ENCODE measurements at regions not wholly inside any gene's neighbourhood (a gene's known extent, or its start where the extent isn't known, plus 50 kb on each side); places are given as distances from the start of the nearest gene placed in this dataset.

DNA sequence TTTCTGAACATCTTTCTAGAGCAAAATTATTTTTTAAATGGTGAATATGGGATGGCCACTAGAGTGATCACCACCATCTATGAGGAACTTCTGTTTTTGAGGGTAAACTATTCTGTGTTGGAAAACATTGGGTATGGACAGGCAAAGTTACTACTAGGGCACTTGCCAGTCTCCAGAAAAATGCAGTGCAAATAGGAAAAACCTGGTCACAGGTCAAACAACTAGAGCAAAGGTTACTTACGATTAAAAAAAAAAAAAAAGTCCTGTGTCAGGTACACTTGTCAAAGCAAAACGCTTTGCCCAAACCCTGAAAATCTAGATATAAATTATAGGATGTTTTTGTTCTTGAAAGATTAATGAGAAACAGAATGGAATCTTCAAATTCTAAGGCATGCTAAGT, 66.2 kb downstream of the SLITRK1 start:
- ChIA-PET POLR2A (no interaction called here), CTCF (no interaction called here)
- TF ChIP-seq CTCF (IDR thresholded peaks at IDR 0.05), result no peak
- intact Hi-C loops (cut with micrococcal nuclease), result no loop called here
- ATAC-seq (ENCODE audit: low read depth) (no peak), DNase-seq (no peak)
- Mint-ChIP-seq H3K9me3 (peaks cover 11% of the 10 kb centered on the region), H3K4me3 (no peak overlapping the region), H3K4me1 (no peaks in the 10 kb centered on the region), H3K27ac (no peak overlapping the region), H3K36me3 (ENCODE audit: low read depth) (no peaks in the 10 kb centered on the region), H3K27me3 (no peaks in the 10 kb centered on the region)

- H3K27me3 Mint-ChIP-seq, result no peaks in the 10 kb centered on the region
- intact Hi-C loops (cut with micrococcal nuclease), result no loop called here
- H3K36me3 Mint-ChIP-seq (ENCODE audit: low read depth), result no peaks in the 10 kb centered on the region
- TF ChIP-seq CTCF (IDR thresholded peaks at IDR 0.05), result no peak
- H3K4me1 Mint-ChIP-seq, result no peaks in the 10 kb centered on the region
- H3K27ac Mint-ChIP-seq, result no peak overlapping the region
- POLR2A ChIA-PET, result no interaction called here
- peaks cover 14% of the 10 kb centered on the region for H3K9me3 Mint-ChIP-seq
- ATAC-seq (ENCODE audit: low read depth) (no peak), DNase-seq (no peak)
- H3K4me3 Mint-ChIP-seq, result no peak overlapping the region
- CTCF ChIA-PET, result no interaction called here
Observed at GRCh38 chr13:83815598-83815997, 66.7 kb downstream of the SLITRK1 start.

- Mint-ChIP-seq H3K27me3 (no peaks in the 10 kb centered on the region), H3K36me3 (ENCODE audit: low read depth) (no peaks in the 10 kb centered on the region), H3K27ac (no peak overlapping the region), H3K4me3 (no peak overlapping the region), H3K9me3 (peaks cover 6% of the 10 kb centered on the region), H3K4me1 (no peaks in the 10 kb centered on the region)
- intact Hi-C loops (cut with micrococcal nuclease), result no loop called here
- CTCF ChIA-PET, result no interaction called here
- ATAC-seq (ENCODE audit: low read depth), result no peak
- no peak for DNase-seq
- POLR2A ChIA-PET, result no interaction called here
- TF ChIP-seq CTCF (IDR thresholded peaks at IDR 0.05), result no peak
Observed at GRCh38 chr13:83810136-83810535, 72.1 kb downstream of the SLITRK1 start.

DNA sequence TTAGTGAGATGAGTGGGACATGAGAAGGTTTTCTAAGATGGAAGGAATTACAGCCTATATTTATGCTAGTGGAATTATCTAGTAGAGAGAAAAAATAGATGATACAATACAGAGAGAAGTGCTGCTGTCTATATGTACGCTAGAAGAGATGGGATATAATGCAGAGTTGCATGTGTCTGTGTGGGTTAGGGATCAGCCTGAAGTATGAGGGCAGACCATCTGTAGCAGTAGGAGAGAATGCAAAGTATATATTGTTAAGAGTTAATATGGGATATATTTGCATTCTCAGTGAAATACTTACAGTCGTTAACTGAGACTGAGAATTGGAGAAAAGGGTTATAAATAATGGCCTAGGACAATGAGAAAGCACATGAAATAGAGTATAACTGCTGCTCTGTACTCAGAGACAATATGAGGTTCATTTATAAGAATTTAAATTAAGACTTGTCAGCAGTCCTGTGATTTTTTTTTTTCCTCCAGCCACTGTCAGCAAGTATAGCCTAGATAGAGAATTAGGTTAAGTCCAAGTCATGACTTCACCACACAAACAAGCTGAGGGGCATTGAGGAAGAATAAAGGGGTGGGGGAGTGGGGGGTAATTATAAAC, 77.8 kb downstream of the SLITRK1 start:
- H3K27me3 Mint-ChIP-seq, result no peaks in the 10 kb centered on the region

DNA sequence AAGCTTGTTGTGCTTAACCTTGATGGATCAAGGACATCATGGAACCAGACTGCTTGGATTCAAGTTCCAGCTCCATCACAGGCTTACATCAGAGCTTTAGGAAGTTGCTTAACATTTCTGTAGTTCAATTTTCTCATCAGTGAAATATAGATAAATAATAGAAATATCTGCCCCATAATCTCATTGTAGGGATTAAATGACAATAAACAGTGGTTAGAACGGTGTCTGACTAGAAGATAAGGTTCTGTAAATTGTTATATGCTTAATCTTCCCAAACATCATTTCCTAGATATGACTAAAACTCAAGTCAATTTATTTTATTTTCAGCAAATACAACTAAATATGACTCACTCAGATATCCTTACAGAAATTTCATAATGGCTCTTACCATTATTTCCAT, 83.5 kb downstream of the SLITRK1 start:
- CTCF ChIA-PET, result no interaction called here
- no peak for TF ChIP-seq CTCF (IDR thresholded peaks at IDR 0.05)
- POLR2A ChIA-PET, result no interaction called here
- Mint-ChIP-seq H3K36me3 (ENCODE audit: low read depth) (no peaks in the 10 kb centered on the region), H3K4me1 (no peaks in the 10 kb centered on the region), H3K27me3 (no peaks in the 10 kb centered on the region), H3K9me3 (peaks cover 5% of the 10 kb centered on the region), H3K4me3 (no peak overlapping the region), H3K27ac (no peak overlapping the region)
- no peak for ATAC-seq (ENCODE audit: low read depth)
- intact Hi-C loops (cut with micrococcal nuclease), result no loop called here
- DNase-seq, result no peak

More for the DNA sequence above, 77.8 kb downstream of the SLITRK1 start:
- no peaks in the 10 kb centered on the region for H3K4me1 Mint-ChIP-seq
- no peak overlapping the region for H3K27ac Mint-ChIP-seq
- CTCF ChIA-PET, result no interaction called here
- ATAC-seq (ENCODE audit: low read depth) (no peak), DNase-seq (no peak)
- peaks cover 10% of the 10 kb centered on the region for H3K9me3 Mint-ChIP-seq
- H3K4me3 Mint-ChIP-seq, result no peak overlapping the region
- TF ChIP-seq CTCF (IDR thresholded peaks at IDR 0.05), result no peak
- POLR2A ChIA-PET, result no interaction called here
- H3K36me3 Mint-ChIP-seq (ENCODE audit: low read depth), result no peaks in the 10 kb centered on the region
- intact Hi-C loops (cut with micrococcal nuclease), result no loop called here
